ENCODE measurements at regions not wholly inside any gene's neighbourhood (a gene's known extent, or its start where the extent isn't known, plus 50 kb on each side); places are given as distances from the start of the nearest gene placed in this dataset.

DNA sequence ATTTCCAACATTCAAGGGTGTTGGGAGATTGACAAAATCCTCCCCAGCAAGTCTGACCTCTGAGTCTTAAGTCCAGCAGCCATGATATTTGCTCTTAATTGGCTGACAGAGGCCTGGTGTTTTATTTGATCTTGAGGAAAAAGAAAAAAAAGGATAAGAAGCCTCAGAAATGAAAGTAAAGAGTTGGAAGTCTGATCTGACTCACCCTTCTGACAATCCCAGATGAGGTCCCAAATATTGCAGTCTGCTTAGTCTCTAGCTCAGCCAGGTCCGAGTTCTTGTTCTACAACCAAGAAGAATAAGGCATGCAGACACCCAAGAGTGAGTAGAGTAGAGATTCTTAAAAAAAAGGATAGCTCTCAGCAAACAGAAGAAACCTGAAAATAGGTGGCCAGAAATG is 632.5 kb upstream of the ST8SIA4 start:
- TF ChIP-seq, protein P1, sequence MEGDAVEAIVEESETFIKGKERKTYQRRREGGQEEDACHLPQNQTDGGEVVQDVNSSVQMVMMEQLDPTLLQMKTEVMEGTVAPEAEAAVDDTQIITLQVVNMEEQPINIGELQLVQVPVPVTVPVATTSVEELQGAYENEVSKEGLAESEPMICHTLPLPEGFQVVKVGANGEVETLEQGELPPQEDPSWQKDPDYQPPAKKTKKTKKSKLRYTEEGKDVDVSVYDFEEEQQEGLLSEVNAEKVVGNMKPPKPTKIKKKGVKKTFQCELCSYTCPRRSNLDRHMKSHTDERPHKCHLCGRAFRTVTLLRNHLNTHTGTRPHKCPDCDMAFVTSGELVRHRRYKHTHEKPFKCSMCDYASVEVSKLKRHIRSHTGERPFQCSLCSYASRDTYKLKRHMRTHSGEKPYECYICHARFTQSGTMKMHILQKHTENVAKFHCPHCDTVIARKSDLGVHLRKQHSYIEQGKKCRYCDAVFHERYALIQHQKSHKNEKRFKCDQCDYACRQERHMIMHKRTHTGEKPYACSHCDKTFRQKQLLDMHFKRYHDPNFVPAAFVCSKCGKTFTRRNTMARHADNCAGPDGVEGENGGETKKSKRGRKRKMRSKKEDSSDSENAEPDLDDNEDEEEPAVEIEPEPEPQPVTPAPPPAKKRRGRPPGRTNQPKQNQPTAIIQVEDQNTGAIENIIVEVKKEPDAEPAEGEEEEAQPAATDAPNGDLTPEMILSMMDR (conservative IDR thresholded peaks at IDR 0.05; ENCODE audit: low read length), result no peak
- TF ChIP-seq EZH2phosphoT487 (IDR thresholded peaks at IDR 0.05; ENCODE audit: borderline replicate concordance, low read depth, low read length), result no peak

Data from OCI-LY7 (cell line).